GM12878 (cell line): ENCODE measurements at regions not wholly inside any gene's neighbourhood (a gene's known extent, or its start where the extent isn't known, plus 50 kb on each side); places are given as distances from the start of the nearest gene placed in this dataset.

Source experiments
- ATAC-seq: fragments of 200-7000 bp; cut with Tn5 transposase; 3 replicates; pipeline ENCODE4 v1.9.1; 2020; ENCODE audit warnings: mild to moderate bottlenecking, moderate library complexity
- BruUV-seq: library from RNA; stranded (reverse); fragments of 400-500 nt; replicated peaks from 2 replicates; lab custom pipeline; 2021; lab: Mats Ljungman, UMichigan
- CTCF ChIA-PET: fragments of 300-600 bp; sonication (Branson Sonifier 250); formaldehyde crosslinking; extraction: SDS; loops from one replicate; lab custom pipeline; 2021; ENCODE audit warnings: inconsistent platforms; lab: Yijun Ruan, JAX
- POLR2A ChIA-PET: fragments of 350-600 bp; formaldehyde crosslinking; extraction: SDS; loops from one replicate; lab custom pipeline; 2021; ENCODE audit warnings: inconsistent platforms; lab: Charles Lee
- RAD21 ChIA-PET: fragments of 300-600 bp; sonication (Branson Sonifier 250); formaldehyde crosslinking; loops from one replicate; lab custom pipeline; 2023; ENCODE audit warnings: antibody characterized with exemption; ENCODE audit not compliant: unreplicated experiment; lab: Charles Lee
- SMC1A ChIA-PET: fragments of 300-600 bp; sonication (Branson Sonifier 250); formaldehyde crosslinking; loops from one replicate; lab custom pipeline; 2023; ENCODE audit not compliant: unreplicated experiment, uncharacterized antibody; lab: Charles Lee
- DNase-seq: peaks from one replicate; pipeline ENCODE4 v3.0.0-alpha.2; 2011; ENCODE audit warnings: low read depth, low spot score
- FAIRE-seq: peaks from 3 replicates; lab custom pipeline; 2011; peaks lifted over from hg19 to GRCh38; lab: Jason Lieb, UNC
- H2AFZ ChIP-seq: 2 replicates; pipeline ENCODE4 v1.6.0; 2011; ENCODE audit warnings: low read depth, low read length, control low read depth; ENCODE audit not compliant: control insufficient read depth
- H3K27ac ChIP-seq: 2 replicates; pipeline ENCODE4 v1.5.1; 2011; ENCODE audit warnings: control low read depth; ENCODE audit not compliant: control insufficient read depth, insufficient read depth
- H3K27me3 ChIP-seq, 2 experiments: replicated peaks in 1 of 2; 2 replicates each; pipeline versions ENCODE4 v1.6.0 to v1.6.1; 2011; ENCODE audit warnings: low read length in 1 of 2; ENCODE audit not compliant: control insufficient read depth in 2 of 2, insufficient read depth in 2 of 2
- H3K36me3 ChIP-seq, 2 experiments: 2 replicates each; pipeline ENCODE4 v1.5.1; 2011; ENCODE audit warnings: low read length in 1 of 2; ENCODE audit not compliant: control insufficient read depth in 2 of 2, insufficient read depth in 2 of 2
- H3K4me1 ChIP-seq: 2 replicates; pipeline ENCODE4 v1.6.1; 2011; ENCODE audit warnings: mild to moderate bottlenecking, low read length, moderate library complexity, mixed read lengths; ENCODE audit not compliant: control insufficient read depth, insufficient read depth
- H3K4me2 ChIP-seq: 2 replicates; pipeline ENCODE4 v1.6.0; 2011; ENCODE audit warnings: control low read depth; ENCODE audit not compliant: control insufficient read depth, insufficient read depth
- H3K4me3 ChIP-seq: fragments of 200-600 bp; sonication (generic); 2 replicates; pipeline ENCODE4 v1.5.1; 2016
- H3K79me2 ChIP-seq: 2 replicates; pipeline ENCODE4 v1.6.0; 2011; ENCODE audit warnings: low read length; ENCODE audit not compliant: control insufficient read depth, insufficient read depth
- H3K9ac ChIP-seq: 2 replicates; pipeline ENCODE4 v1.8.0; 2011; ENCODE audit warnings: low read length, control low read depth, mixed read lengths; ENCODE audit not compliant: control insufficient read depth, insufficient read depth
- H3K9me3 ChIP-seq: replicated peaks from 3 replicates; pipeline ENCODE4 v1.5.1; 2011; ENCODE audit warnings: mild to moderate bottlenecking, low read length; ENCODE audit not compliant: control insufficient read depth, insufficient read depth
- H4K20me1 ChIP-seq: 2 replicates; pipeline ENCODE4 v1.6.0; 2011; ENCODE audit not compliant: control insufficient read depth, insufficient read depth
- EP300 ChIP-seq, 2 experiments: fragments of 150-350 bp in 1 of 2; IDR thresholded peaks; 2 replicates each; pipeline ENCODE4 v1.6.1; 2011 to 2012; ENCODE audit warnings: low read depth in 2 of 2, low read length in 2 of 2, borderline replicate concordance in 1 of 2, improper control_type of control experiment in 1 of 2, inconsistent platforms in 1 of 2; ENCODE audit not compliant: control insufficient read depth in 1 of 2
- HCFC1 ChIP-seq: fragments of 150-350 bp; IDR thresholded peaks from 2 replicates; pipeline ENCODE4 v1.6.1; 2014; ENCODE audit warnings: low read length
- IKZF2 ChIP-seq, 2 experiments: fragments of 450-650 bp; IDR thresholded peaks; 2 replicates each; pipeline ENCODE4 v1.6.1; 2017; ENCODE audit warnings: mild to moderate bottlenecking in 2 of 2, moderate library complexity in 2 of 2
- NFYB ChIP-seq: IDR thresholded peaks from 2 replicates; pipeline ENCODE4 v1.6.1; 2011; ENCODE audit warnings: low read depth, mild to moderate bottlenecking, low read length, improper control_type of control experiment, moderate library complexity; ENCODE audit not compliant: insufficient read depth
- NR2C1 ChIP-seq: fragments of 450-650 bp; IDR thresholded peaks from 2 replicates; pipeline ENCODE4 v1.6.1; 2017; ENCODE audit warnings: antibody characterized with exemption, mild to moderate bottlenecking, moderate library complexity
- SUZ12 ChIP-seq: fragments of 200-600 bp; sonication (generic); IDR thresholded peaks from one replicate; pipeline ENCODE4 v1.6.1; 2018; ENCODE audit warnings: antibody characterized with exemption, mild to moderate bottlenecking; ENCODE audit not compliant: unreplicated experiment
- WRNIP1 ChIP-seq: IDR thresholded peaks from 2 replicates; pipeline ENCODE4 v1.6.1; 2011; ENCODE audit warnings: low read depth, low read length, improper control_type of control experiment, borderline replicate concordance
- WGBS: methylation state at CpG from one replicate; pipeline ENCODE4 v1.1.6; 2016; ENCODE audit warnings: low lambda C conversion rate; ENCODE audit not compliant: insufficient replicate concordance, insufficient coverage; ENCODE audit errors: missing lambda C conversion rate; 5-methylcytosine and 5-hydroxymethylcytosine counted together
- in situ Hi-C: fragments of 300-500 bp; cut with MboI; formaldehyde crosslinking; loops from 9 replicates; pipeline ENCODE4 v1.14.3; 2018; ENCODE audit warnings: mixed read lengths
- intact Hi-C: fragments of 100-400 bp; cut with micrococcal nuclease; formaldehyde crosslinking; loops from one replicate; pipeline ENCODE4 v1.14.2; 2022; ENCODE audit not compliant: unreplicated experiment
- TF ChIP-seq, protein P1 (sequence below): fragments of 450-650 bp; formaldehyde crosslinking; IDR thresholded peaks from 2 replicates; pipeline ENCODE4 v1.5.0; 2022; ENCODE audit warnings: mild to moderate bottlenecking, missing genetic modification characterization
- TF ChIP-seq, protein P2 (sequence below): IDR thresholded peaks from 2 replicates; pipeline ENCODE4 v1.6.1; 2011; ENCODE audit warnings: low read depth, low read length, improper control_type of control experiment, borderline replicate concordance
- TF ChIP-seq, protein P3 (sequence below): IDR thresholded peaks from 2 replicates; pipeline ENCODE4 v1.6.1; 2012; ENCODE audit warnings: improper control_type of control experiment, low read depth, low read length; ENCODE audit not compliant: insufficient replicate concordance
- TF ChIP-seq, protein P4 (sequence below): fragments of 450-650 bp; IDR thresholded peaks from 2 replicates; pipeline ENCODE4 v1.6.1; 2017; ENCODE audit warnings: mild to moderate bottlenecking, low read depth, inconsistent platforms; ENCODE audit not compliant: poor library complexity, severe bottlenecking

DNA sequence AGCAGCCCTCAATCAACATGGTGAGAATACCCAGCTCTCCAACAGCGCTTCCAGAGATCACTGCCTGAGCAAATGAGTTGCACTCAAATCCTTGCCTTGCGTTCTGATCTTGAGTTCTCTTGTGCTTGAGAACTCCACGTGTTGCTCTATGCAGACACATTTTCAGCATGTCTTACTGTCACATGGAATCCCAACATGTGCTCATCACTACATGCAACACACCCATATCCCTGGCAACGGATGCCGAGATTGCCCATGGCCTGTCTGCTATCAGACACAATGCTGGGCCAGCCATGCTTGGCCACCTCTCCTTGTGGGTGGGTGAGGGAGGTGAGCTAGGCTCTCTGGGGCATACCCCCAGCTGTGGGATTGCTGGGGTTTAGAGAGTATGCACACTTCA lies 91.9 kb upstream of the LDAH start:
- in situ Hi-C loops (no loop called here), intact Hi-C loops (no loop called here)
- Histone ChIP-seq H3K4me3 (no peak overlapping the region), H2AFZ (no peak overlapping the region), H3K4me1 (no peaks in the 10 kb centered on the region), H4K20me1 (no peaks in the 10 kb centered on the region), H3K9me3 (no peaks in the 10 kb centered on the region), H3K27ac (no peak overlapping the region), H3K27me3 (peaks cover 0 to 4% of the 10 kb centered on the region in 2 experiments; a peak in 1 of 4 replicates), H3K4me2 (no peak overlapping the region), H3K36me3 (no peaks in the 10 kb centered on the region), H3K9ac (no peak overlapping the region), H3K79me2 (no peaks in the 10 kb centered on the region)
- POLR2A ChIA-PET: no interaction called here
- no peak for FAIRE-seq
- ATAC-seq: no peak
- SMC1A ChIA-PET: no interaction called here
- CTCF ChIA-PET: interaction anchor here (1.5 kb wide), 1 partner anchor 254 kb away, joined by 4 read pairs; no protein-coding TSS in a partner anchor
- no peak for DNase-seq
- WGBS: 57% methylated on average over 5 of the region's 5 CpGs
- RAD21 ChIA-PET: no interaction called here
- no TSS peak for BruUV-seq
- TF ChIP-seq EP300 (IDR thresholded peaks at IDR 0.05; ENCODE audit: borderline replicate concordance in 1 of 2, control insufficient read depth in 1 of 2, low read depth in 2 of 2, low read length in 2 of 2) (no peak), IKZF2 (IDR thresholded peaks at IDR 0.05) (no peak), NFYB (no peak), WRNIP1 (no peak), SUZ12 (no peak), HCFC1 (no peak), NR2C1 (no peak)
- TF ChIP-seq, protein P1, sequence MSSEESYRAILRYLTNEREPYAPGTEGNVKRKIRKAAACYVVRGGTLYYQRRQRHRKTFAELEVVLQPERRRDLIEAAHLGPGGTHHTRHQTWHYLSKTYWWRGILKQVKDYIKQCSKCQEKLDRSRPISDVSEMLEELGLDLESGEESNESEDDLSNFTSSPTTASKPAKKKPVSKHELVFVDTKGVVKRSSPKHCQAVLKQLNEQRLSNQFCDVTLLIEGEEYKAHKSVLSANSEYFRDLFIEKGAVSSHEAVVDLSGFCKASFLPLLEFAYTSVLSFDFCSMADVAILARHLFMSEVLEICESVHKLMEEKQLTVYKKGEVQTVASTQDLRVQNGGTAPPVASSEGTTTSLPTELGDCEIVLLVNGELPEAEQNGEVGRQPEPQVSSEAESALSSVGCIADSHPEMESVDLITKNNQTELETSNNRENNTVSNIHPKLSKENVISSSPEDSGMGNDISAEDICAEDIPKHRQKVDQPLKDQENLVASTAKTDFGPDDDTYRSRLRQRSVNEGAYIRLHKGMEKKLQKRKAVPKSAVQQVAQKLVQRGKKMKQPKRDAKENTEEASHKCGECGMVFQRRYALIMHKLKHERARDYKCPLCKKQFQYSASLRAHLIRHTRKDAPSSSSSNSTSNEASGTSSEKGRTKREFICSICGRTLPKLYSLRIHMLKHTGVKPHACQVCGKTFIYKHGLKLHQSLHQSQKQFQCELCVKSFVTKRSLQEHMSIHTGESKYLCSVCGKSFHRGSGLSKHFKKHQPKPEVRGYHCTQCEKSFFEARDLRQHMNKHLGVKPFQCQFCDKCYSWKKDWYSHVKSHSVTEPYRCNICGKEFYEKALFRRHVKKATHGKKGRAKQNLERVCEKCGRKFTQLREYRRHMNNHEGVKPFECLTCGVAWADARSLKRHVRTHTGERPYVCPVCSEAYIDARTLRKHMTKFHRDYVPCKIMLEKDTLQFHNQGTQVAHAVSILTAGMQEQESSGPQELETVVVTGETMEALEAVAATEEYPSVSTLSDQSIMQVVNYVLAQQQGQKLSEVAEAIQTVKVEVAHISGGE (CRISPR knock-in tag): no peak
- TF ChIP-seq, protein P2, sequence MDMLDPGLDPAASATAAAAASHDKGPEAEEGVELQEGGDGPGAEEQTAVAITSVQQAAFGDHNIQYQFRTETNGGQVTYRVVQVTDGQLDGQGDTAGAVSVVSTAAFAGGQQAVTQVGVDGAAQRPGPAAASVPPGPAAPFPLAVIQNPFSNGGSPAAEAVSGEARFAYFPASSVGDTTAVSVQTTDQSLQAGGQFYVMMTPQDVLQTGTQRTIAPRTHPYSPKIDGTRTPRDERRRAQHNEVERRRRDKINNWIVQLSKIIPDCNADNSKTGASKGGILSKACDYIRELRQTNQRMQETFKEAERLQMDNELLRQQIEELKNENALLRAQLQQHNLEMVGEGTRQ: no peak
- TF ChIP-seq, protein P3, sequence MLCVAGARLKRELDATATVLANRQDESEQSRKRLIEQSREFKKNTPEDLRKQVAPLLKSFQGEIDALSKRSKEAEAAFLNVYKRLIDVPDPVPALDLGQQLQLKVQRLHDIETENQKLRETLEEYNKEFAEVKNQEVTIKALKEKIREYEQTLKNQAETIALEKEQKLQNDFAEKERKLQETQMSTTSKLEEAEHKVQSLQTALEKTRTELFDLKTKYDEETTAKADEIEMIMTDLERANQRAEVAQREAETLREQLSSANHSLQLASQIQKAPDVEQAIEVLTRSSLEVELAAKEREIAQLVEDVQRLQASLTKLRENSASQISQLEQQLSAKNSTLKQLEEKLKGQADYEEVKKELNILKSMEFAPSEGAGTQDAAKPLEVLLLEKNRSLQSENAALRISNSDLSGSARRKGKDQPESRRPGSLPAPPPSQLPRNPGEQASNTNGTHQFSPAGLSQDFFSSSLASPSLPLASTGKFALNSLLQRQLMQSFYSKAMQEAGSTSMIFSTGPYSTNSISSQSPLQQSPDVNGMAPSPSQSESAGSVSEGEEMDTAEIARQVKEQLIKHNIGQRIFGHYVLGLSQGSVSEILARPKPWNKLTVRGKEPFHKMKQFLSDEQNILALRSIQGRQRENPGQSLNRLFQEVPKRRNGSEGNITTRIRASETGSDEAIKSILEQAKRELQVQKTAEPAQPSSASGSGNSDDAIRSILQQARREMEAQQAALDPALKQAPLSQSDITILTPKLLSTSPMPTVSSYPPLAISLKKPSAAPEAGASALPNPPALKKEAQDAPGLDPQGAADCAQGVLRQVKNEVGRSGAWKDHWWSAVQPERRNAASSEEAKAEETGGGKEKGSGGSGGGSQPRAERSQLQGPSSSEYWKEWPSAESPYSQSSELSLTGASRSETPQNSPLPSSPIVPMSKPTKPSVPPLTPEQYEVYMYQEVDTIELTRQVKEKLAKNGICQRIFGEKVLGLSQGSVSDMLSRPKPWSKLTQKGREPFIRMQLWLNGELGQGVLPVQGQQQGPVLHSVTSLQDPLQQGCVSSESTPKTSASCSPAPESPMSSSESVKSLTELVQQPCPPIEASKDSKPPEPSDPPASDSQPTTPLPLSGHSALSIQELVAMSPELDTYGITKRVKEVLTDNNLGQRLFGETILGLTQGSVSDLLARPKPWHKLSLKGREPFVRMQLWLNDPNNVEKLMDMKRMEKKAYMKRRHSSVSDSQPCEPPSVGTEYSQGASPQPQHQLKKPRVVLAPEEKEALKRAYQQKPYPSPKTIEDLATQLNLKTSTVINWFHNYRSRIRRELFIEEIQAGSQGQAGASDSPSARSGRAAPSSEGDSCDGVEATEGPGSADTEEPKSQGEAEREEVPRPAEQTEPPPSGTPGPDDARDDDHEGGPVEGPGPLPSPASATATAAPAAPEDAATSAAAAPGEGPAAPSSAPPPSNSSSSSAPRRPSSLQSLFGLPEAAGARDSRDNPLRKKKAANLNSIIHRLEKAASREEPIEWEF: no peak
- TF ChIP-seq, protein P4, sequence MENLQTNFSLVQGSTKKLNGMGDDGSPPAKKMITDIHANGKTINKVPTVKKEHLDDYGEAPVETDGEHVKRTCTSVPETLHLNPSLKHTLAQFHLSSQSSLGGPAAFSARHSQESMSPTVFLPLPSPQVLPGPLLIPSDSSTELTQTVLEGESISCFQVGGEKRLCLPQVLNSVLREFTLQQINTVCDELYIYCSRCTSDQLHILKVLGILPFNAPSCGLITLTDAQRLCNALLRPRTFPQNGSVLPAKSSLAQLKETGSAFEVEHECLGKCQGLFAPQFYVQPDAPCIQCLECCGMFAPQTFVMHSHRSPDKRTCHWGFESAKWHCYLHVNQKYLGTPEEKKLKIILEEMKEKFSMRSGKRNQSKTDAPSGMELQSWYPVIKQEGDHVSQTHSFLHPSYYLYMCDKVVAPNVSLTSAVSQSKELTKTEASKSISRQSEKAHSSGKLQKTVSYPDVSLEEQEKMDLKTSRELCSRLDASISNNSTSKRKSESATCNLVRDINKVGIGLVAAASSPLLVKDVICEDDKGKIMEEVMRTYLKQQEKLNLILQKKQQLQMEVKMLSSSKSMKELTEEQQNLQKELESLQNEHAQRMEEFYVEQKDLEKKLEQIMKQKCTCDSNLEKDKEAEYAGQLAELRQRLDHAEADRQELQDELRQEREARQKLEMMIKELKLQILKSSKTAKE: no peak
